AG10803 (cell line): ENCODE measurements at regions not wholly inside any gene's neighbourhood (a gene's known extent, or its start where the extent isn't known, plus 50 kb on each side); places are given as distances from the start of the nearest gene placed in this dataset.

Source experiments
- DNase-seq: peaks from one replicate; pipeline ENCODE4 v3.0.0; 2010; ENCODE audit warnings: low read depth
- H3K4me3 ChIP-seq: 2 replicates; pipeline ENCODE4 v1.5.1; 2011; ENCODE audit warnings: mild to moderate bottlenecking, low read length, control low read depth
- TF ChIP-seq, protein P1 (sequence below): conservative IDR thresholded peaks from 2 replicates; pipeline ENCODE4 v1.5.1; 2011; ENCODE audit warnings: mild to moderate bottlenecking, low read length, control low read depth, inconsistent platforms

DNA sequence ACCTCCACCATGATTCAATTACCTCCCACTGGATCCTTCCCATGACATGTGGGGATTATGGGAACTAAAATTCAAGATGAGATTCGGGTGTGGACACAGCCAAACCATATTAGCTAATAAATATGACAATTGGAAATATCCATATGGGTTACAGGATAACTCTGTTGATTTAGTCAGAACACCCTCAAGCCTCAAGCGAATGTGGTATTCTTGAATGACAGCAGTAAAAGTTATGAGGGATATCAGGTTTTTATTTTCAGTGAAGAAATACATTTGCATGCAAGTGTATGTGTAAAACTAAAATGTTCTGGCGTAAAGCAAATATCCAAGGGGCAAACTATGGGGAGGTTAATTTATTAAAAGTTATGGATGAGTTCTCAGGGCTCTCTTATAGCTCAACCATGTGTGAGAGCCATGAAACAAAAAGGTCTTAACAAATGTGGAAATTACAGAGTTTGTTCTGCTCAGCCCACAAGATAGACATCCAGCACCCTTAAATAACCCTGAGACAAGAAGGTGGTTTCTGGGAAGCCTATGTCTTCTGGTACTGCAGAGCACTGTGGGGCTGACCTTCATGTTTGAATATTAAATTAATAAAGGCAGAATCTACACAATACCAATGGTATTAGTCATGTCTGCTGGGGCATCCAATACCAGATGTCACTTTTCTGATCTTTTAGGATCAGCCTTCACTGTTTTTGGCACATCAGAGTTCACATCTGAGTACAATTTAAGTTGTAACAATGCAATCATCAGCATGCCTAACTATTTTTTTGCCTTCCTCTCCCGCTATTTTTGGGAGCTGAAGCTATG, 370.5 kb upstream of the RSPO3 start:
- H3K4me3 ChIP-seq = no peak overlapping the region
- peak; percentile 78 for DNase-seq
- TF ChIP-seq, protein P1, sequence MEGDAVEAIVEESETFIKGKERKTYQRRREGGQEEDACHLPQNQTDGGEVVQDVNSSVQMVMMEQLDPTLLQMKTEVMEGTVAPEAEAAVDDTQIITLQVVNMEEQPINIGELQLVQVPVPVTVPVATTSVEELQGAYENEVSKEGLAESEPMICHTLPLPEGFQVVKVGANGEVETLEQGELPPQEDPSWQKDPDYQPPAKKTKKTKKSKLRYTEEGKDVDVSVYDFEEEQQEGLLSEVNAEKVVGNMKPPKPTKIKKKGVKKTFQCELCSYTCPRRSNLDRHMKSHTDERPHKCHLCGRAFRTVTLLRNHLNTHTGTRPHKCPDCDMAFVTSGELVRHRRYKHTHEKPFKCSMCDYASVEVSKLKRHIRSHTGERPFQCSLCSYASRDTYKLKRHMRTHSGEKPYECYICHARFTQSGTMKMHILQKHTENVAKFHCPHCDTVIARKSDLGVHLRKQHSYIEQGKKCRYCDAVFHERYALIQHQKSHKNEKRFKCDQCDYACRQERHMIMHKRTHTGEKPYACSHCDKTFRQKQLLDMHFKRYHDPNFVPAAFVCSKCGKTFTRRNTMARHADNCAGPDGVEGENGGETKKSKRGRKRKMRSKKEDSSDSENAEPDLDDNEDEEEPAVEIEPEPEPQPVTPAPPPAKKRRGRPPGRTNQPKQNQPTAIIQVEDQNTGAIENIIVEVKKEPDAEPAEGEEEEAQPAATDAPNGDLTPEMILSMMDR = no peak

DNA sequence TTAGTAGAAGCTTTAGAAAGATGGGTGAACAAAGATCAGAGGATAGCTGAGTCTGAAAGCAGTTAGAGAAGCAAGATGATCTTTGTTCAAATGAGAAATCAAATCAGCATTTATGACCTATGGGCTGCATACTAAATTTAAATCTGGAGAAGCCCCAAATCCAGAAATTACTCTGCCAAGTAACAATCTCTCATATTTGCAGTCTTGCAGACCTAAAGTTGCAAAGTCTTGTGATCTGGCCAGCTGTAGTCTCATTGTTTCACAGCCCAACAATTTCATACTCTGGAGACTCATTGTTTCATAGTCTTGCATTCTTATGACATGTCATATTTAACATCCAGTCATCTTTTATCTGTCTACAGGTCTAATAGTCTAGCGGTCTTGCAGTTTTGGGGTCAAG, 364.9 kb upstream of the RSPO3 start:
- no peak overlapping the region for H3K4me3 ChIP-seq
- DNase-seq = peak; percentile 2
- TF ChIP-seq, protein P1 = no peak

DNA sequence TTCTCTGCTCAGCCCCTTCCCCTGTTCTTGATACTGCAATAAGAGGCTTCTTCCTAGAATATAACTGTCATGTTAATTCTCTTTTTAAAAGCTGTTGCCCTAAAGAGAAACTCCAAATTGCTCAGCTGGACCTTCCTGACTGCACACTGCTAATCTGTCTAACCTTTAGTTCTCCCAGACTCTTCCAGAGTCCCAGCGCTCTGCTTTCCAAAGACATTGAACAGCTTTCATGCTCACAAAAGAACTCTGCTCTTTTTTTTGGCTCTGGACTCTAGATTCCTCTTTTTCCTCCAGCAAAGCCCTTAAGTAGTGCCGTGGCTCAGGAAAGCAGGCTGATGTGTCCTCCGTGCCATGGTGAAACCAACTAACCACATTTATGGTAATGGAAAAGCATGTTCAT, 356.6 kb upstream of the RSPO3 start:
- H3K4me3 ChIP-seq = no peak overlapping the region
- DNase-seq = no peak
- TF ChIP-seq, protein P1 = no peak

DNA sequence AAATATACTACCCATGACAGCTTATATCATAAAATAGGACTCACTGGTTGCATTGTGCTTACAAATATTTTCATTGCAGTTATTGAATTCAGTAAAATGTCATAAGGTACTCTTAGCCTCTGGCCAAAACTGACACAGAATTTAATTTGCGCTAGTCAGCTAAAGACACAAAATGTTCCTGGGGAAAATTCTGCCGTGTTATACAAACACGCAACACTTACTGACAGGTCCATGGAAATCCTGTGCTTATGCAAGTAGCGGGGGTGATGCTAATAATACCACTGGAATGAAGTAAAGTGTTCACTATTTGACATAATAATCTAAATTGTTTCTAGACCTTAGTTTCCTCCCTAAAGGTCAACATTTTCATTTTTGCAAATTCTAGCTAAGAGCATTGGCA, 354.4 kb upstream of the RSPO3 start:
- DNase-seq = no peak

DNA sequence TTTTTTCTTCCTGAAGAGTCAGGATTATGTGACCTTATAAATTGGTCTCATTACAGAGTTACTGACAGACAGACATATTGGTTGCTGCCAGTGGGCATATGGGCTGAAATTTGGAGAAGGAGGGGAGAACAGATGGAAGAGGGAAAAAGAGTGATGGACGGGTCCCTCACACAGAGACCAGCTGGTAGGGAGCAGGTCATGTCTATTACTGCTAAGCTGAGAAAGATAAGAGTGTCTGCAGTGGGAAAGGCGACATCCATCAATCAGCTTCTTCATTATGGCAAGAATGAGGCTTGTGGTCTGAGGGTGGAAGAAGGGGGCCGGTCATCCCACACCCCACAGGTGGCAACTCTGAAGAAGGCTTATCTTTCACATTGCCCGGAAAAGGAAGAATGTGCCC, 353.8 kb upstream of the RSPO3 start:
- H3K4me3 ChIP-seq = no peak overlapping the region
- TF ChIP-seq, protein P1 = no peak
- DNase-seq = no peak

More for the DNA sequence above, 354.4 kb upstream of the RSPO3 start:
- TF ChIP-seq, protein P1 = no peak
- no peak overlapping the region for H3K4me3 ChIP-seq

DNA sequence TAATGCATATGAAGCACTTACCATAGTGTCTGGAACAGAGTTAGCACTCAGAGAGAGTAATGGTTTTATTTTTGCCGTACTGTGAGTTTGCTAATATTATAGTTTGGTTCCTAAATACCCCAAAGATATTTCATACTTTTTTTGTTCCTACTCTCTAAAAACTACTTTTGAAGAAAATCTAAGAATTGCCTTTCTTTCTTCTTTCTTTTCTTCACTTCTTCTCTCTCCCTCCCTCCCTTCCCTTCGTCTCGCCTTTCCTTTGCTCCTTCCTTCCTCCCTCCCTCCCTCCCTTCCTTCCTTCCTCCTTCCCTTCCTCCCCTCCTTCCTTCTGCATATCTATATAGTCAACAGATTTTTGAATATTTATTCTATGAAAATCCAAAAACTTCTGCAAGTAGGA, 351.7 kb upstream of the RSPO3 start:
- no peak for DNase-seq
- TF ChIP-seq, protein P1 = no peak
- no peak overlapping the region for H3K4me3 ChIP-seq

DNA sequence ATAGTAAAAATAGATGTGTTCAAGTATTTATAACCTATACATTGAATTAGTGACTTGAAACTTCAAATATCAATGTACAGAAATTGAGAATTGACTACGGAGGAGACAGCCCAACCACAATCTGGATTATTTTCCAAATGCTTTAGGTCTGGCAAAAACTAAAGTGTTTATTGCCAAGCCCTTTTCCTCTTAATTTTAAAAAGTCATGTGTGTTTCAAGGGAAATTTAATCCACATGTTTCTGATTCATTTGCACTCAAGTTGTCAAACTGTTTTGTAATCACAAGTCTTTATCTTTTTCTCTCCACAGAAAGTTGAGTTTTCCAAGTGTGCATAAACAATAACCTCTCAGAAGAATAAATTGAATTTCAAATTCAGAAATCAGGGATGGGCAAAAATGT, 350.8 kb upstream of the RSPO3 start:
- no peak overlapping the region for H3K4me3 ChIP-seq
- TF ChIP-seq, protein P1 = no peak
- peak; percentile 35 for DNase-seq
